Prostate gland (tissue), 2 donors: ENCODE measurements at regions not wholly inside any gene's neighbourhood (a gene's known extent, or its start where the extent isn't known, plus 50 kb on each side); places are given as distances from the start of the nearest gene placed in this dataset.
A peak's percentile ranks its signal among the peaks of the same experiment; 100 is the strongest.

Source experiments
- DNase-seq: peaks from one replicate; pipeline ENCODE4 v3.0.0-alpha.2; 2019; ENCODE audit warnings: low spot score
- H3K27ac ChIP-seq, 2 donors: fragments of 200-600 bp; sonication (generic); 2 replicates each; pipeline ENCODE4 v1.5.1; 2017 to 2019
- H3K27me3 ChIP-seq: fragments of 200-600 bp; sonication (generic); replicated peaks from 2 replicates; pipeline ENCODE4 v1.5.1; 2019; ENCODE audit not compliant: insufficient read depth
- H3K36me3 ChIP-seq, 2 donors: fragments of 200-600 bp; sonication (generic); 1 replicate in 1 of 2; 2 replicates in 1 of 2; pipeline versions ENCODE4 v1.5.1 to v1.8.1; 2017 to 2019
- H3K4me1 ChIP-seq: fragments of 200-600 bp; sonication (generic); replicated peaks from 2 replicates; pipeline ENCODE4 v1.5.1; 2019
- H3K4me3 ChIP-seq, 2 donors: fragments of 200-600 bp; sonication (generic); 2 replicates each; pipeline ENCODE4 v1.5.1; 2017 to 2019
- H3K9me3 ChIP-seq: fragments of 200-600 bp; sonication (generic); 2 replicates; pipeline ENCODE4 v1.5.1; 2017
- POLR2A ChIP-seq: fragments of 450-650 bp; IDR thresholded peaks from one replicate; pipeline ENCODE4 v1.6.1; 2016; ENCODE audit warnings: antibody characterized with exemption, mild to moderate bottlenecking
- POLR2AphosphoS5 ChIP-seq: sonication (generic); formaldehyde crosslinking; IDR thresholded peaks from one replicate; pipeline ENCODE4 v1.6.1; 2017; ENCODE audit warnings: antibody characterized with exemption
- WGBS: methylation state at CpG from one replicate; pipeline ENCODE4 v1.1.5; 2018; 5-methylcytosine and 5-hydroxymethylcytosine counted together
- intact Hi-C: fragments of 100-400 bp; cut with DNase I; formaldehyde crosslinking; loops from one replicate; pipeline ENCODE4 v1.14.2; 2022
- TF ChIP-seq, protein P1 (sequence below), 4 experiments: fragments of 200-600 bp in 2 of 4; fragments of 450-650 bp in 2 of 4; sonication (generic) in 2 of 4; IDR thresholded peaks; 1 replicate in 3 of 4; 2 replicates in 1 of 4; pipeline ENCODE4 v1.5.1; 2016 to 2019; ENCODE audit warnings: antibody characterized with exemption in 4 of 4, mild to moderate bottlenecking in 2 of 4, moderate library complexity in 2 of 4

GRCh38 chr21:31609081-31609480 lies 50.4 kb upstream of the SOD1 start:
- H3K36me3 ChIP-seq: no peaks in the 10 kb centered on the region

GRCh38 chr21:31607791-31608190 lies 51.7 kb upstream of the SOD1 start:
- no peak overlapping the region for H3K27ac ChIP-seq
- 92% methylated on average over 4 of the region's 4 CpGs for WGBS
- DNase-seq: no peak
- intact Hi-C loops: loop anchor here (10.0 kb wide), 1 partner anchor 513 kb away; no protein-coding TSS in a partner anchor
- H3K4me3 ChIP-seq: no peak overlapping the region
- no peaks in the 10 kb centered on the region for H3K4me1 ChIP-seq
- TF ChIP-seq POLR2A: no peak
- no peak for TF ChIP-seq POLR2AphosphoS5
- TF ChIP-seq, protein P1, sequence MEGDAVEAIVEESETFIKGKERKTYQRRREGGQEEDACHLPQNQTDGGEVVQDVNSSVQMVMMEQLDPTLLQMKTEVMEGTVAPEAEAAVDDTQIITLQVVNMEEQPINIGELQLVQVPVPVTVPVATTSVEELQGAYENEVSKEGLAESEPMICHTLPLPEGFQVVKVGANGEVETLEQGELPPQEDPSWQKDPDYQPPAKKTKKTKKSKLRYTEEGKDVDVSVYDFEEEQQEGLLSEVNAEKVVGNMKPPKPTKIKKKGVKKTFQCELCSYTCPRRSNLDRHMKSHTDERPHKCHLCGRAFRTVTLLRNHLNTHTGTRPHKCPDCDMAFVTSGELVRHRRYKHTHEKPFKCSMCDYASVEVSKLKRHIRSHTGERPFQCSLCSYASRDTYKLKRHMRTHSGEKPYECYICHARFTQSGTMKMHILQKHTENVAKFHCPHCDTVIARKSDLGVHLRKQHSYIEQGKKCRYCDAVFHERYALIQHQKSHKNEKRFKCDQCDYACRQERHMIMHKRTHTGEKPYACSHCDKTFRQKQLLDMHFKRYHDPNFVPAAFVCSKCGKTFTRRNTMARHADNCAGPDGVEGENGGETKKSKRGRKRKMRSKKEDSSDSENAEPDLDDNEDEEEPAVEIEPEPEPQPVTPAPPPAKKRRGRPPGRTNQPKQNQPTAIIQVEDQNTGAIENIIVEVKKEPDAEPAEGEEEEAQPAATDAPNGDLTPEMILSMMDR (IDR thresholded peaks at IDR 0.05): no peak
- H3K27me3 ChIP-seq: no peaks in the 10 kb centered on the region
- H3K9me3 ChIP-seq: no peaks in the 10 kb centered on the region
- no peaks in the 10 kb centered on the region for H3K36me3 ChIP-seq

More at GRCh38 chr21:31609081-31609480, 50.4 kb upstream of the SOD1 start:
- 43% methylated on average over 4 of the region's 4 CpGs for WGBS
- no peaks in the 10 kb centered on the region for H3K9me3 ChIP-seq
- no peaks in the 10 kb centered on the region for H3K27me3 ChIP-seq
- H3K4me1 ChIP-seq: no peaks in the 10 kb centered on the region
- intact Hi-C loops: loop anchor here (10.0 kb wide), 1 partner anchor 514 kb away; no protein-coding TSS in a partner anchor
- H3K27ac ChIP-seq: no peak overlapping the region
- no peak overlapping the region for H3K4me3 ChIP-seq
- DNase-seq: no peak
- TF ChIP-seq, protein P1 (IDR thresholded peaks at IDR 0.05): no peak
- TF ChIP-seq POLR2A (no peak), POLR2AphosphoS5 (no peak)

GRCh38 chr21:31606081-31606874 lies 53.2 kb upstream of the SOD1 start:
- intact Hi-C loops: loop anchor here (10.0 kb wide), 1 partner anchor 511 kb away; no protein-coding TSS in a partner anchor
- 92% methylated on average over 11 of the region's 11 CpGs for whole genome bisulfite sequencing
- H3K36me3 ChIP-seq: no peaks in the 10 kb centered on the region
- no peaks in the 10 kb centered on the region for H3K9me3 ChIP-seq
- TF ChIP-seq POLR2A (no peak), POLR2AphosphoS5 (no peak)
- TF ChIP-seq, protein P1 (IDR thresholded peaks at IDR 0.05): no peak
- no peak overlapping the region for H3K4me3 ChIP-seq
- no peaks in the 10 kb centered on the region for H3K27me3 ChIP-seq
- DNase-seq: no peak
- H3K27ac ChIP-seq: no peak overlapping the region
- no peaks in the 10 kb centered on the region for H3K4me1 ChIP-seq

GRCh38 chr21:31604591-31605190 lies 54.8 kb upstream of the SOD1 start:
- Histone ChIP-seq H3K4me3 (no peak overlapping the region), H3K36me3 (no peaks in the 10 kb centered on the region), H3K9me3 (no peaks in the 10 kb centered on the region), H3K27ac (no peak overlapping the region), H3K27me3 (no peaks in the 10 kb centered on the region), H3K4me1 (no peaks in the 10 kb centered on the region)
- intact Hi-C loops: loop anchor here (5.0 to 10.0 kb wide), 2 partner anchors 407 to 510 kb away; no protein-coding TSS in a partner anchor
- DNase-seq: peak; percentile 52
- 38% methylated on average over 11 of the region's 11 CpGs for whole genome bisulfite sequencing
- TF ChIP-seq, protein P1 (IDR thresholded peaks at IDR 0.05): peak; percentile 77 to 91 (median 80)
- no peak for TF ChIP-seq POLR2A
